ENCODE measurements at regions not wholly inside any gene's neighbourhood (a gene's known extent, or its start where the extent isn't known, plus 50 kb on each side); places are given as distances from the start of the nearest gene placed in this dataset.

GRCh38 chr7:28350662-28351061, 61.7 kb upstream of the CREB5 start:
- TF ChIP-seq CTCF (optimal IDR thresholded peaks at IDR 0.05 in 1 of 3, IDR thresholded peaks at IDR 0.05 in 1 of 3, conservative IDR thresholded peaks at IDR 0.05 in 1 of 3; ENCODE audit: extremely low read depth in 1 of 3, insufficient read depth in 2 of 3, low read length in 3 of 3): no peak
- TF ChIP-seq EZH2 (IDR thresholded peaks at IDR 0.05; ENCODE audit: low read length): no peak

Data from keratinocyte (primary cell).